ENCODE measurements at regions not wholly inside any gene's neighbourhood (a gene's known extent, or its start where the extent isn't known, plus 50 kb on each side); places are given as distances from the start of the nearest gene placed in this dataset.

- TF ChIP-seq USF2 (IDR thresholded peaks at IDR 0.05; ENCODE audit: low read depth, low read length) (no peak), MAFK (IDR thresholded peaks at IDR 0.05; ENCODE audit: low read depth, low read length) (no peak), CTCF (conservative IDR thresholded peaks at IDR 0.05; ENCODE audit: low read depth, low read length) (no peak), MXI1 (IDR thresholded peaks at IDR 0.05; ENCODE audit: borderline replicate concordance, low read depth, low read length) (no peak), RFX5 (IDR thresholded peaks at IDR 0.05; ENCODE audit: low read depth, low read length) (no peak), RAD21 (IDR thresholded peaks at IDR 0.05; ENCODE audit: low read length) (no peak), CHD1 (IDR thresholded peaks at IDR 0.05; ENCODE audit: low read depth, low read length) (no peak), NFE2L2 (IDR thresholded peaks at IDR 0.05; ENCODE audit: low read depth, low read length) (no peak), RCOR1 (IDR thresholded peaks at IDR 0.05; ENCODE audit: insufficient replicate concordance, low read length) (no peak), ELK1 (IDR thresholded peaks at IDR 0.05; ENCODE audit: borderline replicate concordance, low read depth, low read length) (no peak), BHLHE40 (IDR thresholded peaks at IDR 0.05; ENCODE audit: low read depth, low read length) (no peak)
- Histone ChIP-seq H3K9me1 (ENCODE audit: insufficient read depth, low read length) (no peaks in the 10 kb centered on the region), H3K4me1 (ENCODE audit: control insufficient read depth, insufficient read depth, low read length) (no peaks in the 10 kb centered on the region), H3K79me1 (ENCODE audit: low read depth in 1 of 2, low read length in 2 of 2) (no peaks in the 10 kb centered on the region), H2BK5ac (ENCODE audit: low read depth, low read length, poor library complexity, severe bottlenecking) (no peak overlapping the region), H2BK120ac (ENCODE audit: low read depth, low read length) (no peak overlapping the region), H3K4me2 (ENCODE audit: low read depth, low read length) (no peak overlapping the region), H3K36me3 (ENCODE audit: control insufficient read depth, insufficient read depth, low read length) (no peaks in the 10 kb centered on the region), H4K91ac (ENCODE audit: insufficient read depth, low read depth, low read length) (no peak overlapping the region), H3K27me3 (ENCODE audit: control insufficient read depth, insufficient read depth, low read length) (no peaks in the 10 kb centered on the region), H2AK9ac (replicated peaks; ENCODE audit: low read depth, low read length, poor library complexity) (no peak overlapping the region), H3K27ac (ENCODE audit: insufficient read depth, low read length) (no peak overlapping the region), H3K23ac (ENCODE audit: low read depth, low read length) (no peak overlapping the region), H2BK15ac (ENCODE audit: low read depth, low read length) (no peak overlapping the region), H2AK5ac (ENCODE audit: low read depth, low read length) (no peak overlapping the region), H4K8ac (ENCODE audit: low read depth in 2 of 2, low read length in 2 of 2) (no peak overlapping the region), H3K4ac (ENCODE audit: low read depth, low read length) (no peak overlapping the region), H3K9ac (ENCODE audit: low read depth, low read length) (no peak overlapping the region), H4K5ac (ENCODE audit: low read depth, low read length) (no peak overlapping the region), H3K14ac (replicated peaks; ENCODE audit: low read depth, low read length) (no peak overlapping the region), H3K18ac (ENCODE audit: low read depth, low read length) (no peak overlapping the region), H4K20me1 (ENCODE audit: insufficient read depth, low read length) (no peaks in the 10 kb centered on the region), H3K4me3 (ENCODE audit: insufficient read depth, low read depth, low read length) (no peak overlapping the region), H3K56ac (ENCODE audit: extremely low read depth, insufficient read depth, low read length) (no peak overlapping the region), H3K9me3 (ENCODE audit: control insufficient read depth, insufficient read depth, low read length) (no peaks in the 10 kb centered on the region), H2BK20ac (ENCODE audit: low read depth, low read length) (no peak overlapping the region), H2AFZ (replicated peaks; ENCODE audit: low read length, poor library complexity) (no peak overlapping the region)
- no peak for DNase-seq
- no peak for ATAC-seq (ENCODE audit: low read depth)
- POLR2A ChIA-PET (ENCODE audit: unreplicated experiment) = no interaction called here
- in situ Hi-C loops (cut with MboI; ENCODE audit: low sequenced_read_pairs) (no loop called here), dilution Hi-C loops (cut with HindIII; ENCODE audit: low sequenced_read_pairs, unreplicated experiment) (no loop called here), intact Hi-C loops (cut with micrococcal nuclease) (no loop called here)
- no TSS peak for BruUV-seq (replicated peaks)
- CTCF ChIA-PET = no interaction called here
- no CpG with 5 or more reads among the region's 2 CpGs for WGBS, 2 experiments (ENCODE audit: extremely low coverage in 2 of 2, insufficient read length in 1 of 2)
These were observed 461.7 kb downstream of the GXYLT1 start for GRCh38 chr12:41683023-41683422.

Measured in IMR-90 (cell line).